Chondrocyte (in vitro differentiated cells): ENCODE measurements at regions not wholly inside any gene's neighbourhood (a gene's known extent, or its start where the extent isn't known, plus 50 kb on each side); places are given as distances from the start of the nearest gene placed in this dataset.

ENCODE experiments used
- DNase-seq: peaks from one replicate; pipeline ENCODE4 v3.0.0; 2021; ENCODE audit warnings: mixed read lengths, low spot score
- H3K27ac Mint-ChIP-seq: one replicate; pipeline ENCODE4 v1.8.0; 2021; ENCODE audit warnings: mild to moderate bottlenecking, moderate library complexity, mixed read lengths; ENCODE audit not compliant: unreplicated experiment
- H3K27me3 Mint-ChIP-seq: 2 replicates; pipeline ENCODE4 v1.8.0; 2021; ENCODE audit warnings: low read depth, mixed read lengths
- H3K36me3 Mint-ChIP-seq: 2 replicates; pipeline ENCODE4 v1.8.0; 2021; ENCODE audit warnings: low read depth, mixed read lengths
- H3K4me1 Mint-ChIP-seq: 2 replicates; pipeline ENCODE4 v1.8.0; 2021; ENCODE audit warnings: low read depth, mild to moderate bottlenecking, mixed read lengths
- H3K4me3 Mint-ChIP-seq: one replicate; pipeline ENCODE4 v1.8.0; 2021; ENCODE audit warnings: mild to moderate bottlenecking, moderate library complexity, mixed read lengths; ENCODE audit not compliant: unreplicated experiment
- H3K9me3 Mint-ChIP-seq: 2 replicates; pipeline ENCODE4 v1.8.0; 2021; ENCODE audit warnings: low read depth, mixed read lengths
- TF ChIP-seq, protein P1 (sequence below): fragments of 200-600 bp; sonication (generic); IDR thresholded peaks from 2 replicates; pipeline ENCODE4 v1.5.0; 2021; ENCODE audit warnings: antibody characterized with exemption, mild to moderate bottlenecking, moderate library complexity

DNA sequence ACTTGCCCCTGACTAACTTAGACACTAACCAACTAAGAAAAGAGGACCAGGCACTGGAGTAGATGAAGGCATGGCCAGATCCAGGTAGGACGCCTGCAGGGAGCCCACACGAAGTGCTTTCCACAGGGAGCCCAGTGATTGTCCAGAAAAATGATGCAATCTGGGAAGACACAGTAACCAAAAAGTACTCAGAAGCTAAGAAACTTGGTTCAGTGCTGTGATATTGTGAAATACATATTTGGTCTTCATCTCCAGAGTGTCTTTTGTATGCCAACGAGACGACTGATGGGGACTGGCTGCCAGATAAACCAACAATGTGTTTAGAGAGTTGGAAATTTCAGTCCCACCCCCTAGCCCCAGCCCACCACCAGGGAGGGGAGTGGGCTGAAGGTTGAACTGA is 135.0 kb downstream of the SP3 start:
- Mint-ChIP-seq H3K4me1 (peaks cover 19% of the 10 kb centered on the region), H3K27me3 (peaks cover 7% of the 10 kb centered on the region), H3K36me3 (peaks cover 2% of the 10 kb centered on the region), H3K27ac (no peak overlapping the region), H3K4me3 (no peak overlapping the region), H3K9me3 (peaks cover 5% of the 10 kb centered on the region)
- TF ChIP-seq, protein P1, sequence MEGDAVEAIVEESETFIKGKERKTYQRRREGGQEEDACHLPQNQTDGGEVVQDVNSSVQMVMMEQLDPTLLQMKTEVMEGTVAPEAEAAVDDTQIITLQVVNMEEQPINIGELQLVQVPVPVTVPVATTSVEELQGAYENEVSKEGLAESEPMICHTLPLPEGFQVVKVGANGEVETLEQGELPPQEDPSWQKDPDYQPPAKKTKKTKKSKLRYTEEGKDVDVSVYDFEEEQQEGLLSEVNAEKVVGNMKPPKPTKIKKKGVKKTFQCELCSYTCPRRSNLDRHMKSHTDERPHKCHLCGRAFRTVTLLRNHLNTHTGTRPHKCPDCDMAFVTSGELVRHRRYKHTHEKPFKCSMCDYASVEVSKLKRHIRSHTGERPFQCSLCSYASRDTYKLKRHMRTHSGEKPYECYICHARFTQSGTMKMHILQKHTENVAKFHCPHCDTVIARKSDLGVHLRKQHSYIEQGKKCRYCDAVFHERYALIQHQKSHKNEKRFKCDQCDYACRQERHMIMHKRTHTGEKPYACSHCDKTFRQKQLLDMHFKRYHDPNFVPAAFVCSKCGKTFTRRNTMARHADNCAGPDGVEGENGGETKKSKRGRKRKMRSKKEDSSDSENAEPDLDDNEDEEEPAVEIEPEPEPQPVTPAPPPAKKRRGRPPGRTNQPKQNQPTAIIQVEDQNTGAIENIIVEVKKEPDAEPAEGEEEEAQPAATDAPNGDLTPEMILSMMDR, result no peak
- no peak for DNase-seq

DNA sequence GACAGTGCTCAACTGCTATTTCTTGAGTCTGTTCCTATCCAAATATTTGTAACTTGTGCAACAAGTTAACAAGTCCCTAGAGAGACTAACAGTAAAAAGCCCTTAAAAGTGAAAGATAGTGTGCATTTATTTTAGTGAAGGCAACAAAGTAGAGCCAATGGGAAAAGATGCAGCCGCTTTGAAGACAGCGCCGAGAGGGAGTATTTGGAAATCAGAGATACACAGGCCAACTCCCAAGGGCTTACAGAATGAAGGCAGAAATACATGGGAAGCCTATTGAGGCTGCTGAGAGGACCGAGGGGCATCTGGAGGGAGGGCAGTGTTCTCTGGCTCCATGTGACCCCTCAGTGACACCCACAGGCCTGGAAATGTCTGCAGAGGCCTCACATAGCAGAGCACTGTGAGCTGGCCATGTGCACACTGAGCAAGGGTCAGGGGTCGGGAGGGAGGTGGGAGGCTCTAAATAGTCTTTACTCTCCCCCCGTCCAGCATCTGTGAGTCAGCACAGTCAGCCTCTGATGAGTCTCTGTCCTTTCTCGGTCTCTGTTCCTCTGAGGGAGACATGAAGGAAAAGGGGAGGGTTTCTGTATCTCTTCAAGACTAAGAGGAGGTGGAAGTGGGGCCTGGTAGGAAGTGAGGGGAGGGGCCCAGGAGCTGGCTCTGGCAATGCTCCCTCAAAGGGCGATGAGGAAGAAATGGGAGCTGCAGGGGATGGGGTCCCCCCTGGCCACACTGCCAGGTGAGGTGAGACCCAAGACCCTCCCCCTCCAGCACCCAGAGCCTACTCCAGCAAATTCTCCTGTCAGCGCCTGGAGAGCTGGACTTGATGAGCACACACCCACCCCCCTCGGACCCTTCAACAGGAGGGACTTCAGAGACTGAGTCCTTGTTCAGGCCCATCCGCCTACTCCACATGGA is 133.6 kb downstream of the SP3 start:
- Mint-ChIP-seq H3K27me3 (no peaks in the 10 kb centered on the region), H3K36me3 (peaks cover 2% of the 10 kb centered on the region), H3K4me3 (no peak overlapping the region), H3K4me1 (peaks cover 19% of the 10 kb centered on the region), H3K9me3 (peaks cover 5% of the 10 kb centered on the region), H3K27ac (peak overlapping the region; percentile 43)
- TF ChIP-seq, protein P1, result no peak
- no peak for DNase-seq

DNA sequence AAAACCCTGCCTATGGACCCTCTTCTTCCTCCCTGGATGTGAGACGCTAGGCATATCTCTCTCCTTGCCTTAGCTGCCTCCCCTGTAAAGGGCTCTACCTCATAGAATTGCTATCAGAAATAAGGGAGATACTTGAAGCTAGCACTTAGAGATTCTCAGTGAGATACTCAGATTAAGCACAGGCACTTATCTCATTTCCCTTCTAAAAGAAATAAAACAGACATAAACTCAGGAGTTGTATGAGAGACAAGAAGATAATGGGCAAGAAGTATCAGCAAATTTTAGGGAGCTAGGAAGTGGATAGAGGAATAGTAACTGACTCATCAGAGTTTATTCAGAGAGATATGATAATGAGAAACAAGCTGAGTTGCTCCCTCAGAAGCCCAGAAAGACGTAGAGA is 131.0 kb downstream of the SP3 start:
- peaks cover 2% of the 10 kb centered on the region for H3K36me3 Mint-ChIP-seq
- no peaks in the 10 kb centered on the region for H3K27me3 Mint-ChIP-seq
- no peak overlapping the region for H3K27ac Mint-ChIP-seq
- TF ChIP-seq, protein P1, result no peak
- DNase-seq, result no peak
- peaks cover 5% of the 10 kb centered on the region for H3K9me3 Mint-ChIP-seq
- no peak overlapping the region for H3K4me3 Mint-ChIP-seq
- peaks cover 13% of the 10 kb centered on the region for H3K4me1 Mint-ChIP-seq

DNA sequence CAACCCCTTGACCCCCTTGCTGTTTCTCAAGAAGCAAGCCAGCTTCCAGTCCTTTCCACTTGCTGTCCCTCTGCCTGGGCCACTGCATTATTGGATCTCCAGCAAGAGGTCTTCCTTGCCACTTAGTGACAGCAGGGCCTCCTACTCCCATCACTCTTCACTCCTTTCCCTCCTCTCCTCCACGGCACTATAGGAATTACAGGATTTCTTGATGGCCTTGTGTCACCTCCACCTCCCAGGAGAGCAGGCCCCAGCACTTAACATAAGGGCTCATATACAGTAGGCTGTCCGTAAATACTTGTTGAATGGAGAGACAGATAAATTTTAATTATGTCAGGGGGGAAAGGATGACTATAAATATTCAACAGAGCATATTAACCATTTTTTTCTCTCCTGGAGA is 129.4 kb downstream of the SP3 start:
- peaks cover 11% of the 10 kb centered on the region for H3K4me1 Mint-ChIP-seq
- H3K9me3 Mint-ChIP-seq, result peaks cover 5% of the 10 kb centered on the region
- no peak overlapping the region for H3K4me3 Mint-ChIP-seq
- TF ChIP-seq, protein P1, result no peak
- H3K36me3 Mint-ChIP-seq, result peaks cover 2% of the 10 kb centered on the region
- no peaks in the 10 kb centered on the region for H3K27me3 Mint-ChIP-seq
- H3K27ac Mint-ChIP-seq, result no peak overlapping the region
- no peak for DNase-seq

DNA sequence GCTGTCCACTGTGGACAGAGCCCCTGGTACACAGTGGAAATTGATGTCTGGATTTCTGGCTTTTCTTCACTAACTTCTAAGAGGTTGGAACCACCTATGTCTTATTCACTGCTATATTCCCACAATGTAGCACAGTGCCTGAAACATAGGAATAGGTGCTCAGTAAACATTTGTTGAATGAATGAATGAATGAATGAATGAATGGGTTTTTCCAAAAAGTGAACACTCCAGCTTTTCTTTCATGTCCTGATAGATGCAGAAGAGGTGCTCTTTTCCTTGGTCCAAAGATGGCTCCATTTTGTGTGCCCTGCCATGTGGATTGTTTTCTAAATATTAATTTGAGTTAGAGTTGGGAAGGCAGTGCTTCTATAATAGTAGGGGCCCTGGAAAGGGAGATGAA is 124.1 kb downstream of the SP3 start:
- no peak for DNase-seq
- no peaks in the 10 kb centered on the region for H3K4me1 Mint-ChIP-seq
- H3K27me3 Mint-ChIP-seq, result peaks cover 5% of the 10 kb centered on the region
- TF ChIP-seq, protein P1, result no peak
- no peak overlapping the region for H3K27ac Mint-ChIP-seq
- H3K36me3 Mint-ChIP-seq, result no peaks in the 10 kb centered on the region
- H3K9me3 Mint-ChIP-seq, result no peaks in the 10 kb centered on the region
- no peak overlapping the region for H3K4me3 Mint-ChIP-seq
